Endothelial cell (in vitro differentiated cells): ENCODE measurements at regions not wholly inside any gene's neighbourhood (a gene's known extent, or its start where the extent isn't known, plus 50 kb on each side); places are given as distances from the start of the nearest gene placed in this dataset.

Experiments used
- DNase-seq: peaks from one replicate; pipeline ENCODE4 v3.0.0; 2021; ENCODE audit warnings: low spot score
- H3K27ac Mint-ChIP-seq: one replicate; pipeline ENCODE4 v1.8.0; 2021; ENCODE audit warnings: mixed read lengths, inconsistent platforms; ENCODE audit not compliant: unreplicated experiment
- H3K27me3 Mint-ChIP-seq: one replicate; pipeline ENCODE4 v1.8.0; 2021; ENCODE audit warnings: mild to moderate bottlenecking, moderate library complexity, mixed read lengths, inconsistent platforms; ENCODE audit not compliant: unreplicated experiment
- H3K36me3 Mint-ChIP-seq: one replicate; pipeline ENCODE4 v1.8.0; 2021; ENCODE audit warnings: mild to moderate bottlenecking, low read depth, mixed read lengths, inconsistent platforms; ENCODE audit not compliant: unreplicated experiment
- H3K4me1 Mint-ChIP-seq: one replicate; pipeline ENCODE4 v1.8.0; 2021; ENCODE audit warnings: mild to moderate bottlenecking, mixed read lengths, inconsistent platforms; ENCODE audit not compliant: unreplicated experiment
- H3K4me3 Mint-ChIP-seq: one replicate; pipeline ENCODE4 v1.8.0; 2021; ENCODE audit warnings: mild to moderate bottlenecking, mixed read lengths, inconsistent platforms; ENCODE audit not compliant: unreplicated experiment
- H3K9me3 Mint-ChIP-seq: one replicate; pipeline ENCODE4 v1.8.0; 2021; ENCODE audit warnings: mixed read lengths, inconsistent platforms; ENCODE audit not compliant: unreplicated experiment
- TF ChIP-seq, protein P1 (sequence below): fragments of 200-600 bp; sonication (generic); IDR thresholded peaks from one replicate; pipeline ENCODE4 v1.5.0; 2021; ENCODE audit warnings: antibody characterized with exemption; ENCODE audit not compliant: unreplicated experiment

DNA sequence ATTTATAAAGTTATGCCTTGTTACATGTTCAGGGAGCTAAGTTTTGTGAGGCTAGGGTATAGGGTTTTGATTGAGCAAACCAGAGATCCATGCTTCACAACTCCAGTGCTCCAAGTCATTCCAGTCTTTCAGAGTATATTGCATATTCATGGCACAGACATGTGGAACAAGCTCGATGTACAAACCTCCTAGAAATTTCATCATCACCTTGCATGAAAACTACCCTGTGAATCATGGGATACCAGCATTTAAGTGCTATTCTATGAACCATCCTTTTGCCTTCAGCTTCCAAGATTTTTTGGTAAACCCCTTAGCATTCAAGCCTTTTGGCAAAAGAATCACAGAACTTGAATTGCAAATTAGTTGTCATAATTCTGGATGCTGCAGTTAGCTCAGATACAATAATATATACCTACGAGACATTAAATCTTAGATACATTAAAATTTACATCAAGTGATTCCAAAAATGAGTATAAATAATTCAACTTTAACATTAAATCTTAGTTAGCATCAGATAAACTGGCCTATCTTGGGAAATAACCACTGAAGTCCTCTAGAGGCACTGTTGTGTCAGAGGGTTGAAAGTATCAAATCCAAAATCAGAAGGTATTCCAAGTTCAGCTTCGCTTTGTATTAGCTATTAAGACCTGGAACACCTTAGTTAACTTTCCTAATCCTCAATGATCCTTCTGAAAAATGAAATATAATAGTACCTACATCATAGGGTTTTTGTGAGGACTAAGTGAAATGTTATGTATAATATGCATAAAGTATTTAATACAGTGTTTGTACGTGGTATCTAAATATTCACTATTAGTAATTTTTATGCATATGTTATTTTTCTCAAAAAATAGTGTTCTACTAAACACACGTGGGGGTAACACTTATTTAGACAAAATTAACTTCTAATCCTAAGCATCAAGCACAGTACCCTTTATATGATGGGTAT, 55.5 kb upstream of the CABCOCO1 start:
- no peak overlapping the region for H3K27ac Mint-ChIP-seq
- no peaks in the 10 kb centered on the region for H3K9me3 Mint-ChIP-seq
- TF ChIP-seq, protein P1, sequence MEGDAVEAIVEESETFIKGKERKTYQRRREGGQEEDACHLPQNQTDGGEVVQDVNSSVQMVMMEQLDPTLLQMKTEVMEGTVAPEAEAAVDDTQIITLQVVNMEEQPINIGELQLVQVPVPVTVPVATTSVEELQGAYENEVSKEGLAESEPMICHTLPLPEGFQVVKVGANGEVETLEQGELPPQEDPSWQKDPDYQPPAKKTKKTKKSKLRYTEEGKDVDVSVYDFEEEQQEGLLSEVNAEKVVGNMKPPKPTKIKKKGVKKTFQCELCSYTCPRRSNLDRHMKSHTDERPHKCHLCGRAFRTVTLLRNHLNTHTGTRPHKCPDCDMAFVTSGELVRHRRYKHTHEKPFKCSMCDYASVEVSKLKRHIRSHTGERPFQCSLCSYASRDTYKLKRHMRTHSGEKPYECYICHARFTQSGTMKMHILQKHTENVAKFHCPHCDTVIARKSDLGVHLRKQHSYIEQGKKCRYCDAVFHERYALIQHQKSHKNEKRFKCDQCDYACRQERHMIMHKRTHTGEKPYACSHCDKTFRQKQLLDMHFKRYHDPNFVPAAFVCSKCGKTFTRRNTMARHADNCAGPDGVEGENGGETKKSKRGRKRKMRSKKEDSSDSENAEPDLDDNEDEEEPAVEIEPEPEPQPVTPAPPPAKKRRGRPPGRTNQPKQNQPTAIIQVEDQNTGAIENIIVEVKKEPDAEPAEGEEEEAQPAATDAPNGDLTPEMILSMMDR: peak; percentile 79
- peaks cover 8% of the 10 kb centered on the region for H3K4me1 Mint-ChIP-seq
- H3K36me3 Mint-ChIP-seq: no peaks in the 10 kb centered on the region
- H3K4me3 Mint-ChIP-seq: no peak overlapping the region
- no peak for DNase-seq
- H3K27me3 Mint-ChIP-seq: no peaks in the 10 kb centered on the region

DNA sequence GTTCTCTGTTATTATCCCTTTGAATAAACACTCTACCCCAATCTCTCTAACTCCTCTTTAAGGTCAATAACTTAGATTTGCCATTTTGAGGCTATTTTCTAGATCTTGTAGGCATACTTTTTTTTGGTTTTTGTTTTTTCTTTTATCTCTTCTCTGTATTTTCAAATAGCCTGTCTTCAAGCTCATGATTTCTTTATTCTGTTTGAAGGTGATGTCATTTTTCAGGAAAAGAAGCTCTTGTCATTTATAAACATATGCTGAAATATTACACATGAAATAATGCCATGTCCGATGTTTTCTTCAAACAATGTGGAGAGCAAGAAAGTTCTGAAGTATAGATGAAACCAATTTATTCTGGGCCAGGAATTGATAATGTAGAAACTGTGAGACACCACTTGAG, 57.5 kb upstream of the CABCOCO1 start:
- TF ChIP-seq, protein P1: no peak
- H3K4me3 Mint-ChIP-seq: no peak overlapping the region
- H3K27ac Mint-ChIP-seq: no peak overlapping the region
- no peaks in the 10 kb centered on the region for H3K36me3 Mint-ChIP-seq
- no peak for DNase-seq
- H3K9me3 Mint-ChIP-seq: no peaks in the 10 kb centered on the region
- no peaks in the 10 kb centered on the region for H3K4me1 Mint-ChIP-seq
- H3K27me3 Mint-ChIP-seq: no peaks in the 10 kb centered on the region

DNA sequence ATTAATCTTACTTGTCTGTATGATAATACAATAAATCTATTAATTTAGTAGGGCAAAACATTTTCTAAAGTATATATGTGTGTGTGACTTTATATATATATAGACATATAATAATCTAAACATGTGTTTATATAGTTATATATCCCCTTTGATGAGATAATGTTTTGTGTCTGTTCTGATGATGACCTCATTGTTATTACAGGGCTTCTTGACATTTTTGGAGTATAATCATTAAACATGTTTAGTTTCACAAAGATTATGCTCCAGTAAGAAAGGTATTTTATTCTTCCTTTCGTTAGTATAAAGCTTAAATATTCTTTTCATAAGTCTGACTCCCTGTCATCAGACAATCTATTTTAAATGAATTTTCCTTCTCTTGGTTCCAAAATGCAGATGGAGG, 62.3 kb upstream of the CABCOCO1 start:
- Mint-ChIP-seq H3K27ac (no peak overlapping the region), H3K9me3 (no peaks in the 10 kb centered on the region), H3K4me3 (no peak overlapping the region), H3K4me1 (no peaks in the 10 kb centered on the region), H3K27me3 (no peaks in the 10 kb centered on the region), H3K36me3 (no peaks in the 10 kb centered on the region)
- TF ChIP-seq, protein P1: no peak
- no peak for DNase-seq

DNA sequence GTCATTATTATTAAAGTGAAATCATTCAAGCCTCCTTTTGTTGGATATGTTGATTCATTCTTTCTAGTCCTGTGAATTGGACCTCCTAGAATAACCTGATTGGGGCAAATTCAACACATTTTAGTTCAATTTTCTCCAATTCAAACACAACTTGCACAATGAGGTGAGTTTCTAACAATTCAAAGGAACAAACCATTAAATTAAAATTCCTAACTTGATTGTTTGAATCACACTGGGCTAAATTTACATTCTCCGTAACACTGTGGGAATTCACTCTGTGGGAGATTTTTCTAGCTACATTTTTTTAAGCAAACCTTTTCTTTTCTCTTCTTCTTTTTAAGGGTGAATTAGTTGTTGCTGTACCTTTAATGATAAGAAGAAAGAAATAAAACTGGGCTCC, 68.3 kb upstream of the CABCOCO1 start:
- no peak overlapping the region for H3K27ac Mint-ChIP-seq
- no peaks in the 10 kb centered on the region for H3K36me3 Mint-ChIP-seq
- TF ChIP-seq, protein P1: no peak
- no peaks in the 10 kb centered on the region for H3K27me3 Mint-ChIP-seq
- no peaks in the 10 kb centered on the region for H3K9me3 Mint-ChIP-seq
- no peak overlapping the region for H3K4me3 Mint-ChIP-seq
- DNase-seq: no peak
- no peaks in the 10 kb centered on the region for H3K4me1 Mint-ChIP-seq

DNA sequence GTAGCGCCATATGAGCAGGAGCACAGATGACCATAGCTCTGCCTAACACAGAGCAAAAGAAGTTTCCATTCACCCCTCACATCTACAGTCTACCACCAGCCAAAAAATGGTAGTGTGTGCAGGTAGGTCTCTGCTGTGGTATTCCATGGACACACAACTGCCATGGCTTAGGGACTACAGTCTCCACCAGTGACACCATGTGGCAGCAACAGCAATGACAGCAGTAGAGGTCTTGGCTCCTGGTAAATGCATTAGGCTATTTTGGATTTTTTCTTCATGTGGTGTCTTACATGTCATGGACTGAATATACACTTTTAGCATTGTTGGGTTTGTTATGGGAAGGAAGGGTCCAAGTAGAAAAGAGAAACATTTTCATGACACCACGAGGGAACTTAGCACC, 70.1 kb upstream of the CABCOCO1 start:
- no peaks in the 10 kb centered on the region for H3K36me3 Mint-ChIP-seq
- no peaks in the 10 kb centered on the region for H3K27me3 Mint-ChIP-seq
- no peaks in the 10 kb centered on the region for H3K4me1 Mint-ChIP-seq
- H3K27ac Mint-ChIP-seq: no peak overlapping the region
- no peaks in the 10 kb centered on the region for H3K9me3 Mint-ChIP-seq
- H3K4me3 Mint-ChIP-seq: no peak overlapping the region
- peak; percentile 15 for DNase-seq
- TF ChIP-seq, protein P1: peak; percentile 49
